ENCODE measurements at regions not wholly inside any gene's neighbourhood (a gene's known extent, or its start where the extent isn't known, plus 50 kb on each side); places are given as distances from the start of the nearest gene placed in this dataset.

DNA sequence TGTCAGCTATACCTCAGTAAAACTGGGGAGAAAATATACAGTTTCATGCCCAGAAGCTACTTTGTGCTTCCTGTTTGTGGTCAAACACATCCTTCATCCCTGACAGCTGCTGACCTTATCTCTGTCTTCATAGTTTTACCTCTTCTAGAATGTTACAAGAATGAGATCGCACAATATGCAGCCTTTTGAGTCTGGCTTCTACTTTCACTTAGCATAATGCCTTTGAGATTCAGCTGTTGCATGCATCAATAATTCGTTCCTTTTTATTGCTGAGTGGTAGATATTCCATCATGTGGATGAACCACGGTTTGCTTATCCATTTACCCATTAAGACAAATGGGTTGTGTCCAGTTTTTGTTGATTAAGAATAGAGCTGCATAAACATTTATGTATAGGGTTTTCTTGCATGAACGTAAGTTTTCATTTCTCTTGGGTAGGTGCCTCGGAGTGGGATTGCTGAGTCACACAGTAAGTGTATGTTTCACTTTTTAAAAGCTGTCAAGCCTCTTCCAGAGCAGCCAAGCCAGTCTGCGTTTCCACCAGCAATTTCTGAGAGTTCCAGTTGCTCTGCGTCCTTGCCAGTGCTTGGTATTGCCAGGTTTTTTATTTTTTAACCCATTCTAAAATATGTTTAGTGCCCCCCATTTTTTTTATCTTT lies 86.6 kb upstream of the PAX1 start:
- no peak for TF ChIP-seq EZH2 (IDR thresholded peaks at IDR 0.05)
- TF ChIP-seq, protein P1, sequence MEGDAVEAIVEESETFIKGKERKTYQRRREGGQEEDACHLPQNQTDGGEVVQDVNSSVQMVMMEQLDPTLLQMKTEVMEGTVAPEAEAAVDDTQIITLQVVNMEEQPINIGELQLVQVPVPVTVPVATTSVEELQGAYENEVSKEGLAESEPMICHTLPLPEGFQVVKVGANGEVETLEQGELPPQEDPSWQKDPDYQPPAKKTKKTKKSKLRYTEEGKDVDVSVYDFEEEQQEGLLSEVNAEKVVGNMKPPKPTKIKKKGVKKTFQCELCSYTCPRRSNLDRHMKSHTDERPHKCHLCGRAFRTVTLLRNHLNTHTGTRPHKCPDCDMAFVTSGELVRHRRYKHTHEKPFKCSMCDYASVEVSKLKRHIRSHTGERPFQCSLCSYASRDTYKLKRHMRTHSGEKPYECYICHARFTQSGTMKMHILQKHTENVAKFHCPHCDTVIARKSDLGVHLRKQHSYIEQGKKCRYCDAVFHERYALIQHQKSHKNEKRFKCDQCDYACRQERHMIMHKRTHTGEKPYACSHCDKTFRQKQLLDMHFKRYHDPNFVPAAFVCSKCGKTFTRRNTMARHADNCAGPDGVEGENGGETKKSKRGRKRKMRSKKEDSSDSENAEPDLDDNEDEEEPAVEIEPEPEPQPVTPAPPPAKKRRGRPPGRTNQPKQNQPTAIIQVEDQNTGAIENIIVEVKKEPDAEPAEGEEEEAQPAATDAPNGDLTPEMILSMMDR (IDR thresholded peaks at IDR 0.05 in 2 of 3, conservative IDR thresholded peaks at IDR 0.05 in 1 of 3; ENCODE audit: borderline replicate concordance in 1 of 3, insufficient read depth in 1 of 3, low read depth in 2 of 3, low read length in 2 of 3), result no peak
